A549 (cell line): ENCODE measurements at regions not wholly inside any gene's neighbourhood (a gene's known extent, or its start where the extent isn't known, plus 50 kb on each side); places are given as distances from the start of the nearest gene placed in this dataset.

Experiments used
- BHLHE40 ChIP-seq: IDR thresholded peaks from 2 replicates; pipeline ENCODE4 v1.6.1; 2012; ENCODE audit warnings: low read depth, low read length, inconsistent platforms
- CBX2 ChIP-seq: fragments of 200-600 bp; sonication (generic); IDR thresholded peaks from 2 replicates; pipeline ENCODE4 v1.6.1; 2016; ENCODE audit warnings: low read depth, mild to moderate bottlenecking, borderline replicate concordance
- EP300 ChIP-seq, 2 experiments: fragments of >200 bp; sonication (Bioruptor Twin); formaldehyde crosslinking; IDR thresholded peaks; 2 replicates in 1 of 2; 3 replicates in 1 of 2; pipeline ENCODE4 v1.6.1; 2016 to 2017
- POLR2A ChIP-seq: IDR thresholded peaks from 2 replicates; pipeline ENCODE4 v1.6.1; 2012; ENCODE audit warnings: mild to moderate bottlenecking, low read length
- SMC3 ChIP-seq: fragments of >200 bp; sonication (Bioruptor Twin); formaldehyde crosslinking; IDR thresholded peaks from 3 replicates; pipeline ENCODE4 v1.6.1; 2018; ENCODE audit warnings: inconsistent platforms
- TF ChIP-seq, protein P1 (sequence below): fragments of >200 bp; sonication (Bioruptor Twin); formaldehyde crosslinking; IDR thresholded peaks from 3 replicates; pipeline ENCODE4 v1.5.1; 2016
- TF ChIP-seq, protein P2 (sequence below): IDR thresholded peaks from 2 replicates; pipeline ENCODE4 v1.6.1; 2012; ENCODE audit warnings: low read depth, borderline replicate concordance

DNA sequence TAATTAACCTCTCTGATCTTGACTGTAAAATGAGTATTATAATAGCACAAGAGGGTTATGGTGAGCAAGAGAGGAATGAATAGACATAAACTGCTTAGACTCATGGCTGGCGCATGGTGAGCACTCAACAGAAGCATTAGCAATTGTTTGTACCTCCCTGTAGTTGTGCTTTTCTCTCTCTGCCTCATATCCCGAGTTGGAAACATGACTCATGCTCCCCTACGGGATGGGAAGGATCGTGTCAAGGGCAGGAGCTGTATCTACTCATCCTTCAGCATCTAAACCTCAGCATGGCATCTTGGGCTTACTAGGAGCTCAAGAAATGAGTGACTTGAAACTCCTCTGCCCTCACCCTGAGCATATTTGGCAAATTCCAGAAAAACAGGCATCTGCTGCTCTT, 299.6 kb downstream of the MAP2K4 start:
- TF ChIP-seq, protein P1, sequence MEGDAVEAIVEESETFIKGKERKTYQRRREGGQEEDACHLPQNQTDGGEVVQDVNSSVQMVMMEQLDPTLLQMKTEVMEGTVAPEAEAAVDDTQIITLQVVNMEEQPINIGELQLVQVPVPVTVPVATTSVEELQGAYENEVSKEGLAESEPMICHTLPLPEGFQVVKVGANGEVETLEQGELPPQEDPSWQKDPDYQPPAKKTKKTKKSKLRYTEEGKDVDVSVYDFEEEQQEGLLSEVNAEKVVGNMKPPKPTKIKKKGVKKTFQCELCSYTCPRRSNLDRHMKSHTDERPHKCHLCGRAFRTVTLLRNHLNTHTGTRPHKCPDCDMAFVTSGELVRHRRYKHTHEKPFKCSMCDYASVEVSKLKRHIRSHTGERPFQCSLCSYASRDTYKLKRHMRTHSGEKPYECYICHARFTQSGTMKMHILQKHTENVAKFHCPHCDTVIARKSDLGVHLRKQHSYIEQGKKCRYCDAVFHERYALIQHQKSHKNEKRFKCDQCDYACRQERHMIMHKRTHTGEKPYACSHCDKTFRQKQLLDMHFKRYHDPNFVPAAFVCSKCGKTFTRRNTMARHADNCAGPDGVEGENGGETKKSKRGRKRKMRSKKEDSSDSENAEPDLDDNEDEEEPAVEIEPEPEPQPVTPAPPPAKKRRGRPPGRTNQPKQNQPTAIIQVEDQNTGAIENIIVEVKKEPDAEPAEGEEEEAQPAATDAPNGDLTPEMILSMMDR = no peak
- TF ChIP-seq POLR2A = no peak
- TF ChIP-seq EP300 (IDR thresholded peaks at IDR 0.05) = no peak
- TF ChIP-seq SMC3 = no peak
- TF ChIP-seq, protein P2, sequence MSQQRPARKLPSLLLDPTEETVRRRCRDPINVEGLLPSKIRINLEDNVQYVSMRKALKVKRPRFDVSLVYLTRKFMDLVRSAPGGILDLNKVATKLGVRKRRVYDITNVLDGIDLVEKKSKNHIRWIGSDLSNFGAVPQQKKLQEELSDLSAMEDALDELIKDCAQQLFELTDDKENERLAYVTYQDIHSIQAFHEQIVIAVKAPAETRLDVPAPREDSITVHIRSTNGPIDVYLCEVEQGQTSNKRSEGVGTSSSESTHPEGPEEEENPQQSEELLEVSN = no peak
- no peak for TF ChIP-seq BHLHE40
- no peak for TF ChIP-seq CBX2
